ENCODE measurements at regions not wholly inside any gene's neighbourhood (a gene's known extent, or its start where the extent isn't known, plus 50 kb on each side); places are given as distances from the start of the nearest gene placed in this dataset.

DNA sequence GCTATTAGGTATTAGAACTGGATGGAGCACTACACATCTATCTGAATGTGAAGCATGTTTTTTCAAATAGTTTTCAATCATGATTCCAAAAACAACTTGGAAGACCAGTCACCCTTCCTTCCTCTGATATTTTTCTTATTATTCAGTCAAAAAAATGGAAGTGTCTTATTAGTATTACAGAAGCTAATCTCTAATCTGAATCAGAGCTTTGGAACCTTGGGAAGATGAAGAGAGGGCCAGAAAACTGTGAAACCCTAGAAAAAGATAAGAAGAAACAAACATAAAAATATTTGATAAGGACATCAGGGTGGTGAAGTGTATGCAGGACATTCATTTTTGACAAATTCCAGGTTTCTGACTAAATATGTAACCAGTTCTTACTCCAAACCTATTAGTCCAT lies 166.3 kb upstream of the PRSS16 start:
- Histone ChIP-seq H3K9me3 (no peaks in the 10 kb centered on the region), H3K4me3 (no peak overlapping the region), H3K27ac (no peak overlapping the region), H3K4me1 (no peaks in the 10 kb centered on the region), H3K4me2 (no peak overlapping the region)
- ChIA-PET CTCF (interaction anchor here (4.2 kb wide), 1 partner anchor 474 kb away, joined by 21 read pairs; no protein-coding TSS in a partner anchor), POLR2A (no interaction called here)
- ATAC-seq, result no peak
- no peak for FAIRE-seq
- TF ChIP-seq MAFK (IDR thresholded peaks at IDR 0.05; ENCODE audit: partially characterized antibody) (no peak), CBX8 (IDR thresholded peaks at IDR 0.05) (no peak), JUNB (IDR thresholded peaks at IDR 0.05) (no peak), ZFP36 (IDR thresholded peaks at IDR 0.05; ENCODE audit: borderline replicate concordance, partially characterized antibody) (no peak), POLR2A (IDR thresholded peaks at IDR 0.05; ENCODE audit: low read length) (no peak), ATOH8 (CRISPR knock-in tag; IDR thresholded peaks at IDR 0.05; ENCODE audit: low read depth) (no peak), ELK1 (IDR thresholded peaks at IDR 0.05; ENCODE audit: low read depth, low read length) (no peak), HOXB5 (CRISPR knock-in tag; IDR thresholded peaks at IDR 0.05) (no peak)
- TF ChIP-seq, protein P1, sequence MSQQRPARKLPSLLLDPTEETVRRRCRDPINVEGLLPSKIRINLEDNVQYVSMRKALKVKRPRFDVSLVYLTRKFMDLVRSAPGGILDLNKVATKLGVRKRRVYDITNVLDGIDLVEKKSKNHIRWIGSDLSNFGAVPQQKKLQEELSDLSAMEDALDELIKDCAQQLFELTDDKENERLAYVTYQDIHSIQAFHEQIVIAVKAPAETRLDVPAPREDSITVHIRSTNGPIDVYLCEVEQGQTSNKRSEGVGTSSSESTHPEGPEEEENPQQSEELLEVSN (IDR thresholded peaks at IDR 0.05; ENCODE audit: borderline replicate concordance, low read depth), result no peak
- DNase-seq (ENCODE audit: low read depth in 1 of 2, low spot score in 1 of 2), result no peak

GRCh38 chr6:27081931-27082330 lies 165.6 kb upstream of the PRSS16 start:
- 0% methylated on average over 2 of the region's 2 CpGs for WGBS (ENCODE audit: missing lambda C conversion rate)
- CTCF ChIA-PET, result no interaction called here
- Histone ChIP-seq H3K4me1 (no peaks in the 10 kb centered on the region), H3K4me2 (no peak overlapping the region), H3K4me3 (no peak overlapping the region), H3K9me3 (no peaks in the 10 kb centered on the region), H3K27ac (no peak overlapping the region)
- TF ChIP-seq RCOR1 (IDR thresholded peaks at IDR 0.05; ENCODE audit: low read depth, low read length) (no peak), MYC (IDR thresholded peaks at IDR 0.05; ENCODE audit: borderline replicate concordance, low read length) (no peak), FOSL2 (IDR thresholded peaks at IDR 0.05) (no peak), FOSL2 (CRISPR knock-in tag; IDR thresholded peaks at IDR 0.05) (no peak), HOXB5 (CRISPR knock-in tag; IDR thresholded peaks at IDR 0.05) (no peak), FOXS1 (CRISPR knock-in tag; IDR thresholded peaks at IDR 0.05) (no peak), MAFK (IDR thresholded peaks at IDR 0.05; ENCODE audit: partially characterized antibody) (no peak), PBX3 (IDR thresholded peaks at IDR 0.05) (no peak), SREBF2 (IDR thresholded peaks at IDR 0.05) (no peak), ZSCAN20 (CRISPR knock-in tag; IDR thresholded peaks at IDR 0.05) (no peak), FOSB (CRISPR knock-in tag; IDR thresholded peaks at IDR 0.05) (no peak), ATOH8 (CRISPR knock-in tag; IDR thresholded peaks at IDR 0.05; ENCODE audit: low read depth) (no peak), HEYL (CRISPR knock-in tag; IDR thresholded peaks at IDR 0.05) (no peak)
- TF ChIP-seq, protein P2, sequence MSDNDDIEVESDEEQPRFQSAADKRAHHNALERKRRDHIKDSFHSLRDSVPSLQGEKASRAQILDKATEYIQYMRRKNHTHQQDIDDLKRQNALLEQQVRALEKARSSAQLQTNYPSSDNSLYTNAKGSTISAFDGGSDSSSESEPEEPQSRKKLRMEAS (IDR thresholded peaks at IDR 0.05), result no peak
- POLR2A ChIA-PET, result no interaction called here
- DNase-seq (ENCODE audit: low read depth in 1 of 2, low spot score in 1 of 2), result no peak
- ATAC-seq, result no peak
- FAIRE-seq, result no peak

GRCh38 chr6:27088068-27088467 lies 159.4 kb upstream of the PRSS16 start:
- no peak for ATAC-seq
- CTCF ChIA-PET, result no interaction called here
- FAIRE-seq, result no peak
- Histone ChIP-seq H3K27ac (no peak overlapping the region), H3K4me2 (no peak overlapping the region), H3K4me1 (peaks cover 5% of the 10 kb centered on the region; the same call in 2 of the 3 replicates), H3K4me3 (no peak overlapping the region), H3K9me3 (no peaks in the 10 kb centered on the region)
- POLR2A ChIA-PET, result no interaction called here
- DNase-seq (ENCODE audit: low read depth in 1 of 2, low spot score in 1 of 2), result no peak
- TF ChIP-seq HDAC2 (IDR thresholded peaks at IDR 0.05), result no peak
- no peak for TF ChIP-seq ATOH8 (CRISPR knock-in tag; IDR thresholded peaks at IDR 0.05; ENCODE audit: low read depth)
- TF ChIP-seq HOXB5 (CRISPR knock-in tag; IDR thresholded peaks at IDR 0.05), result no peak
- TF ChIP-seq, protein P3, sequence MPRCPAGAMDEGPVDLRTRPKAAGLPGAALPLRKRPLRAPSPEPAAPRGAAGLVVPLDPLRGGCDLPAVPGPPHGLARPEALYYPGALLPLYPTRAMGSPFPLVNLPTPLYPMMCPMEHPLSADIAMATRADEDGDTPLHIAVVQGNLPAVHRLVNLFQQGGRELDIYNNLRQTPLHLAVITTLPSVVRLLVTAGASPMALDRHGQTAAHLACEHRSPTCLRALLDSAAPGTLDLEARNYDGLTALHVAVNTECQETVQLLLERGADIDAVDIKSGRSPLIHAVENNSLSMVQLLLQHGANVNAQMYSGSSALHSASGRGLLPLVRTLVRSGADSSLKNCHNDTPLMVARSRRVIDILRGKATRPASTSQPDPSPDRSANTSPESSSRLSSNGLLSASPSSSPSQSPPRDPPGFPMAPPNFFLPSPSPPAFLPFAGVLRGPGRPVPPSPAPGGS (IDR thresholded peaks at IDR 0.05), result no peak
- TF ChIP-seq KDM1A (IDR thresholded peaks at IDR 0.05; ENCODE audit: low read depth), result no peak

Measured in A549 (cell line).